Fibroblast of skin of left biceps (primary cell): ENCODE measurements at regions not wholly inside any gene's neighbourhood (a gene's known extent, or its start where the extent isn't known, plus 50 kb on each side); places are given as distances from the start of the nearest gene placed in this dataset.

Experiments
- DNase-seq, 2 experiments: peaks; one replicate each; pipeline ENCODE4 v3.0.0-alpha.2; 2013; ENCODE audit warnings: low read depth in 2 of 2

- no peak for DNase-seq
Measured at GRCh38 chr2:19456705-19457309, 98.4 kb upstream of the OSR1 start.

GRCh38 chr2:19454125-19454524, 95.7 kb upstream of the OSR1 start:
- DNase-seq, result no peak

GRCh38 chr2:19442731-19443130, 84.3 kb upstream of the OSR1 start:
- no peak for DNase-seq

GRCh38 chr2:19439081-19439480, 80.7 kb upstream of the OSR1 start:
- DNase-seq, result no peak

GRCh38 chr2:19435815-19436214, 77.4 kb upstream of the OSR1 start:
- DNase-seq, result peak; percentile 42 to 51

- no peak for DNase-seq
Measured at GRCh38 chr2:19434413-19434812, 76.0 kb upstream of the OSR1 start.

- DNase-seq, result no peak
Measured at GRCh38 chr2:19426941-19427340, 68.5 kb upstream of the OSR1 start.

- no peak for DNase-seq
Measured at GRCh38 chr2:19426144-19426543, 67.7 kb upstream of the OSR1 start.

GRCh38 chr2:19425419-19425818, 67.0 kb upstream of the OSR1 start:
- no peak for DNase-seq

GRCh38 chr2:19419211-19419880, 60.9 kb upstream of the OSR1 start:
- peak; percentile 7 to 9 for DNase-seq

GRCh38 chr2:19416784-19417684, 58.6 kb upstream of the OSR1 start:
- DNase-seq, result no peak

GRCh38 chr2:19416083-19416482, 57.7 kb upstream of the OSR1 start:
- DNase-seq, result no peak

GRCh38 chr2:19409046-19409445, 50.6 kb upstream of the OSR1 start:
- DNase-seq, result no peak

- no peak for DNase-seq
Measured at GRCh38 chr2:19408592-19408991, 50.2 kb upstream of the OSR1 start.
